ENCODE measurements at regions not wholly inside any gene's neighbourhood (a gene's known extent, or its start where the extent isn't known, plus 50 kb on each side); places are given as distances from the start of the nearest gene placed in this dataset.

DNA sequence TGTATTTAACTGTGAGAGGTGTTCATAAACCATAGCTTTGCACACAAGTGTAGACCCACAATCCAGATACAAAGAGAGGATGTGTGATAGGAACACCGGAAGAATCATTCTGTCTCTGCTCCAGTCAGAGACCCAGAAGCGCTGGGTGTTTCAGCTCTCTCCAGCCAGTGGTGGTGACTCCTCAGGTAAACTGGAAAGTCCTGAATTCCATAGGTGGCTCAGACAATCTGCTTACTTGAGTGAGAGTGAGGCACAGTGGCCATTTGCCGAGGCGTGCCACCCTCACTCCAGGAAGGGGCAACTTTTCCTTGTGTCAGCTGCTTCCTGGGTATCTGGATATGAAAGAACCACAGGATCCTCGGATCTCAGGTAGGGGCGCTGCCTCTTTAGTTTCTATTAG, 171.5 kb downstream of the KCNS3 start:
- ChIA-PET POLR2A (no interaction called here), SMC1A (ENCODE audit: uncharacterized antibody, unreplicated experiment) (interaction anchor here (1.4 kb wide), 1 partner anchor 15 kb away, joined by 3 read pairs; no protein-coding TSS in a partner anchor), RAD21 (ENCODE audit: unreplicated experiment) (no interaction called here), CTCF (interaction anchor here (0.6 kb wide), 1 partner anchor 105 kb away, joined by 3 read pairs; no protein-coding TSS in a partner anchor)
- Histone ChIP-seq H3K4me2 (ENCODE audit: control insufficient read depth, insufficient read depth) (no peak overlapping the region), H3K9ac (ENCODE audit: control insufficient read depth, insufficient read depth, low read length) (no peak overlapping the region), H3K4me1 (ENCODE audit: control insufficient read depth, insufficient read depth, low read length) (no peaks in the 10 kb centered on the region), H3K9me3 (replicated peaks; ENCODE audit: control insufficient read depth, insufficient read depth, low read length) (no peaks in the 10 kb centered on the region), H4K20me1 (ENCODE audit: control insufficient read depth, insufficient read depth) (no peaks in the 10 kb centered on the region), H3K27ac (ENCODE audit: control insufficient read depth, insufficient read depth) (no peak overlapping the region), H3K79me2 (ENCODE audit: control insufficient read depth, insufficient read depth, low read length) (no peaks in the 10 kb centered on the region), H3K27me3 (replicated peaks in 1 of 2; ENCODE audit: control insufficient read depth in 2 of 2, insufficient read depth in 2 of 2, low read length in 1 of 2) (no peaks in the 10 kb centered on the region), H2AFZ (ENCODE audit: control insufficient read depth, low read depth, low read length) (no peak overlapping the region), H3K4me3 (no peak overlapping the region), H3K36me3 (ENCODE audit: control insufficient read depth in 2 of 2, insufficient read depth in 2 of 2, low read length in 1 of 2) (no peaks in the 10 kb centered on the region)
- BruUV-seq (replicated peaks): no TSS peak
- no peak for FAIRE-seq
- intact Hi-C loops (cut with micrococcal nuclease; ENCODE audit: unreplicated experiment) (no loop called here), in situ Hi-C loops (cut with MboI) (no loop called here)
- no peak for DNase-seq (ENCODE audit: low read depth, low spot score)
- no peak for ATAC-seq
- 22% methylated on average over 6 of the region's 6 CpGs for WGBS (ENCODE audit: insufficient coverage, insufficient replicate concordance, low lambda C conversion rate, missing lambda C conversion rate)
- TF ChIP-seq KLF5 (IDR thresholded peaks at IDR 0.05; ENCODE audit: partially characterized antibody) (no peak), SMAD5 (IDR thresholded peaks at IDR 0.05; ENCODE audit: low read depth) (no peak), IKZF2 (IDR thresholded peaks at IDR 0.05) (no peak), RCOR1 (conservative IDR thresholded peaks at IDR 0.05; ENCODE audit: low read depth, low read length) (no peak), RAD51 (IDR thresholded peaks at IDR 0.05) (no peak), ZNF384 (IDR thresholded peaks at IDR 0.05; ENCODE audit: borderline replicate concordance, low read depth, low read length) (no peak), RFX5 (IDR thresholded peaks at IDR 0.05; ENCODE audit: low read depth, low read length) (no peak)
- TF ChIP-seq, protein P1, sequence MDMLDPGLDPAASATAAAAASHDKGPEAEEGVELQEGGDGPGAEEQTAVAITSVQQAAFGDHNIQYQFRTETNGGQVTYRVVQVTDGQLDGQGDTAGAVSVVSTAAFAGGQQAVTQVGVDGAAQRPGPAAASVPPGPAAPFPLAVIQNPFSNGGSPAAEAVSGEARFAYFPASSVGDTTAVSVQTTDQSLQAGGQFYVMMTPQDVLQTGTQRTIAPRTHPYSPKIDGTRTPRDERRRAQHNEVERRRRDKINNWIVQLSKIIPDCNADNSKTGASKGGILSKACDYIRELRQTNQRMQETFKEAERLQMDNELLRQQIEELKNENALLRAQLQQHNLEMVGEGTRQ (IDR thresholded peaks at IDR 0.05; ENCODE audit: borderline replicate concordance, low read depth, low read length): no peak
- TF ChIP-seq, protein P2, sequence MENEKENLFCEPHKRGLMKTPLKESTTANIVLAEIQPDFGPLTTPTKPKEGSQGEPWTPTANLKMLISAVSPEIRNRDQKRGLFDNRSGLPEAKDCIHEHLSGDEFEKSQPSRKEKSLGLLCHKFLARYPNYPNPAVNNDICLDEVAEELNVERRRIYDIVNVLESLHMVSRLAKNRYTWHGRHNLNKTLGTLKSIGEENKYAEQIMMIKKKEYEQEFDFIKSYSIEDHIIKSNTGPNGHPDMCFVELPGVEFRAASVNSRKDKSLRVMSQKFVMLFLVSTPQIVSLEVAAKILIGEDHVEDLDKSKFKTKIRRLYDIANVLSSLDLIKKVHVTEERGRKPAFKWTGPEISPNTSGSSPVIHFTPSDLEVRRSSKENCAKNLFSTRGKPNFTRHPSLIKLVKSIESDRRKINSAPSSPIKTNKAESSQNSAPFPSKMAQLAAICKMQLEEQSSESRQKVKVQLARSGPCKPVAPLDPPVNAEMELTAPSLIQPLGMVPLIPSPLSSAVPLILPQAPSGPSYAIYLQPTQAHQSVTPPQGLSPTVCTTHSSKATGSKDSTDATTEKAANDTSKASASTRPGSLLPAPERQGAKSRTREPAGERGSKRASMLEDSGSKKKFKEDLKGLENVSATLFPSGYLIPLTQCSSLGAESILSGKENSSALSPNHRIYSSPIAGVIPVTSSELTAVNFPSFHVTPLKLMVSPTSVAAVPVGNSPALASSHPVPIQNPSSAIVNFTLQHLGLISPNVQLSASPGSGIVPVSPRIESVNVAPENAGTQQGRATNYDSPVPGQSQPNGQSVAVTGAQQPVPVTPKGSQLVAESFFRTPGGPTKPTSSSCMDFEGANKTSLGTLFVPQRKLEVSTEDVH (IDR thresholded peaks at IDR 0.05; ENCODE audit: low read depth, partially characterized antibody): no peak
